Ishikawa (cell line): ENCODE measurements at regions not wholly inside any gene's neighbourhood (a gene's known extent, or its start where the extent isn't known, plus 50 kb on each side); places are given as distances from the start of the nearest gene placed in this dataset.

Source experiments
- EP300 ChIP-seq: IDR thresholded peaks from 2 replicates; pipeline ENCODE4 v1.6.1; 2012; ENCODE audit warnings: borderline replicate concordance
- MAX ChIP-seq: IDR thresholded peaks from 2 replicates; pipeline ENCODE4 v1.6.1; 2012
- RAD21 ChIP-seq: IDR thresholded peaks from 2 replicates; pipeline ENCODE4 v1.6.1; 2012; ENCODE audit warnings: low read depth
- REST ChIP-seq: IDR thresholded peaks from 2 replicates; pipeline ENCODE4 v1.6.1; 2012; ENCODE audit warnings: low read depth, mild to moderate bottlenecking
- USF1 ChIP-seq: IDR thresholded peaks from 2 replicates; pipeline ENCODE4 v1.6.1; 2012
- YY1 ChIP-seq: IDR thresholded peaks from 2 replicates; pipeline ENCODE4 v1.6.1; 2012; ENCODE audit warnings: low read depth
- ZBTB7A ChIP-seq: IDR thresholded peaks from 2 replicates; pipeline ENCODE4 v1.6.1; 2012; ENCODE audit warnings: low read depth

- TF ChIP-seq USF1 (no peak), EP300 (no peak), MAX (no peak), YY1 (no peak), RAD21 (no peak), REST (no peak), ZBTB7A (no peak)
These were observed 514.7 kb upstream of the TGFBR2 start for GRCh38 chr3:30091686-30092085.
